ENCODE measurements at regions not wholly inside any gene's neighbourhood (a gene's known extent, or its start where the extent isn't known, plus 50 kb on each side); places are given as distances from the start of the nearest gene placed in this dataset.

- H3K4me1 Mint-ChIP-seq, result no peaks in the 10 kb centered on the region
- 100% methylated on average over 5 of the region's 5 CpGs for WGBS (ENCODE audit: insufficient coverage)
- H3K4me1 ChIP-seq (ENCODE audit: control insufficient read depth in 2 of 2, insufficient read depth in 2 of 2, low read length in 2 of 2), result no peaks in the 10 kb centered on the region
Observed at GRCh38 chr7:106968160-106968559, 76.3 kb upstream of the PRKAR2B start.

More at GRCh38 chr7:106968160-106968559, 76.3 kb upstream of the PRKAR2B start:
- intact Hi-C loops (cut with micrococcal nuclease), result no loop called here
- Mint-ChIP-seq H3K9me3 (ENCODE audit: insufficient read depth) (no peaks in the 10 kb centered on the region), H3K4me3 (no peak overlapping the region), H3K27ac (no peak overlapping the region), H3K27me3 (peaks cover 8% of the 10 kb centered on the region)
- ChIA-PET CTCF (no interaction called here), POLR2A (no interaction called here)
- TF ChIP-seq EZH2 (IDR thresholded peaks at IDR 0.05; ENCODE audit: borderline replicate concordance, insufficient read depth, low read depth, low read length, poor library complexity, severe bottlenecking), result no peak
- TF ChIP-seq CTCF (IDR thresholded peaks at IDR 0.05), result no peak
- no peak for DNase-seq
- Histone ChIP-seq H3K27me3 (replicated peaks in 1 of 4; ENCODE audit: control extremely low read depth in 1 of 4, control insufficient read depth in 3 of 4, insufficient read depth in 4 of 4, low read length in 3 of 4) (peaks cover 0 to 6% (median 0%) of the 10 kb centered on the region in 4 experiments), H3K27ac (ENCODE audit: low read length in 2 of 2) (no peak overlapping the region), H3K4me3 (ENCODE audit: control extremely low read depth in 1 of 5, extremely low read depth in 1 of 5, insufficient read depth in 1 of 5, low read depth in 2 of 5, low read length in 4 of 5) (no peak overlapping the region), H3K4me2 (replicated peaks; ENCODE audit: low read depth, low read length, poor library complexity, severe bottlenecking) (no peak overlapping the region), H4K20me1 (ENCODE audit: control insufficient read depth, insufficient read depth, low read length, poor library complexity, severe bottlenecking) (no peaks in the 10 kb centered on the region), H3K36me3 (replicated peaks in 1 of 2; ENCODE audit: control extremely low read depth in 1 of 2, control insufficient read depth in 1 of 2, extremely low read depth in 1 of 2, insufficient read depth in 2 of 2, low read length in 1 of 2) (no peaks in the 10 kb centered on the region), H3K9me3 (ENCODE audit: control extremely low read depth in 1 of 3, control insufficient read depth in 2 of 3, insufficient read depth in 1 of 3, low read length in 2 of 3) (no peaks in the 10 kb centered on the region), H3K9ac (ENCODE audit: low read length) (no peak overlapping the region), H3K79me2 (ENCODE audit: control insufficient read depth, insufficient read depth, low read length) (no peaks in the 10 kb centered on the region), H2AFZ (ENCODE audit: insufficient read depth, low read depth, low read length, poor library complexity, severe bottlenecking) (no peak overlapping the region)
- ATAC-seq (ENCODE audit: low read depth), result no peak
